Erythroblast (primary cell): ENCODE measurements at regions not wholly inside any gene's neighbourhood (a gene's known extent, or its start where the extent isn't known, plus 50 kb on each side); places are given as distances from the start of the nearest gene placed in this dataset.

Experiments
- GATA1 ChIP-seq: IDR thresholded peaks from 2 replicates; pipeline ENCODE4 v1.6.1; 2011; ENCODE audit warnings: low read depth, mild to moderate bottlenecking, control low read depth, low read length, moderate library complexity
- POLR2A ChIP-seq: IDR thresholded peaks from 2 replicates; pipeline ENCODE4 v1.6.1; 2011; ENCODE audit warnings: mild to moderate bottlenecking, low read length

DNA sequence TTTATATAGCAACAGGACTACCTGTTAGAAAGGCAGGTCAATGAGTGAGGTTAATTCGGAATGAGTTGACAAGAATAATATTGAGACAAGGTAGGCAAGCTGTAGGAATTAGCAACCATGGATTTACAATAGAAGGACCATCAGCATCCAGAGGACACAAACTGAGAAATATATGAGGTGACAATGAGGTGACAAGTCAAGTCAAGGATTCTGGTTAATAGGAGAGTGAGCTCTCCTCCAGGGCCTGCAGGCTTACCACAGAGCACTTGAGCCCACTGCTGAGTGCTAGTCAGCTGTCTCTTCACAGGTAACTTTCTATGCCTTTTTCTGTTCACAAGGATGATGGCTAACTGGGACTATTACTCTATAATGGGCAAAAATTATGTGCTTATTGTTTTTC is 227.2 kb downstream of the MRPS30 start:
- TF ChIP-seq POLR2A = no peak
- TF ChIP-seq GATA1 = no peak
